HG02623 (cell line): ENCODE measurements at regions not wholly inside any gene's neighbourhood (a gene's known extent, or its start where the extent isn't known, plus 50 kb on each side); places are given as distances from the start of the nearest gene placed in this dataset.
"Not testable (repeated sequence)": the region's sequence is repeated elsewhere in the genome, so short reads cannot be mapped to it uniquely, and the experiment has no call there.

ENCODE experiments used
- ATAC-seq: cut with Tn5 transposase; IDR thresholded peaks from one replicate; pipeline ENCODE4 v1.9.1; 2021; ENCODE audit warnings: moderate library complexity; ENCODE audit not compliant: unreplicated experiment

DNA sequence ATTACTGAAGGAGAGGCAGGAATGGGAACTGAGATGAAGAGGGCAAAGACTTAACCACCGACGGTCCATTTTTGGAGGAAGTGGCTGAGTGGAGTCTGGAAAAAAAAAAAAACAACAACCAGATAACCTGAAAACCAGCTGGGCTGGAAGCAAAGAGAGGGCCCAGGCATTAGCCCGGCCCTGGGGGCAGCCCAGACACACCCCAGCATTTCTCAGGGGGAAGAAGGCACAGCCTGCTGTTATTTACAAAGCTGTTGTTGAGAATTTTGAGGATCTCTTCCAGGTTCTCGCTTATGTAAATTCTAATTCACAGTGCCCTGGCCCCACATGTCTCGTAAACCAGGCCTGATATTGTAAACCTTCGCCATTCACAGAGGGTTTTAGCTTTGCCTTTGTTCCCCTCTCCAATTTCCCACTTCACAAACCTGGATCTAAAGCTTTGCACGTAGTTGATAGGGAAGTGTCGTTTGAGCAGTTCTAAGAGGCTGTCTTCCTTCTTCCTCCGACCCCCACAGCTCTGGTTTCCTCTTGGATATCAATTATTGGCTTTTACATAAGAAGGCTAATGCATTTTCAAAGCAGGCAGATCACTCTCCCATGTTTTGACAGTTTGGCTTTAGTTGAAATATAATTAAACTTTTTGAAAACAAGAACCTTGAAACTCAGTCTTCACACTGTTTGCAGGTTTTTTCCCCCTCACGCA, 161.8 kb upstream of the IRF2BP2 start:
- no peak for ATAC-seq

DNA sequence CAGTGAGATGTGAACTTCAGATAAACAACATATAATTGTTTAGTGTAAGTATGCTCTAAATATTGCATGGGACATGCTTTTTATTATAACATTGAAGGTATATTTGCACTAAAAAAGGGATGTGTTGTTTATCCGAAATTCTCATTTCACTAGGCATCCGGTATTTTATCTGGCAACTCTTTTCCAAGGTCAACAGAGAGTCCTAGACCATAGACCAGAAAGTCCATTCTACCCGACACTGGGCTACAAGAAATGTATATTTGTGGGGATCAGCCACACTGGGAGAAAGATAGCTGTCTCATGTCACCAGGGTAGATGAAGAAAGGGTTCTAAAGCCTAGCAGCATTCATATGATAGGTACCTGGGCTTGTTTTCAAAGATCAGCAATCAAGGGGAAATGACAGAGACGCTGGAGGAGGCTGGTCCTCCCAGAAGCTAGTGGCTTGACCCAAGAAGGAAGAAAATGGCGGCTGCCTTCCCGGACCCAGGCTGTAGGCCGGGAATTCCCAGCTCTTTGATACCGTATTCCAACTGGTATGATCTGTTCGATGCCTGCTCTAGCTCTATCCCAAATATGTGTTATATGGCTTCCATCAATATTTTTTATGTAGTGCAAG, 161.1 kb upstream of the IRF2BP2 start:
- no peak for ATAC-seq

DNA sequence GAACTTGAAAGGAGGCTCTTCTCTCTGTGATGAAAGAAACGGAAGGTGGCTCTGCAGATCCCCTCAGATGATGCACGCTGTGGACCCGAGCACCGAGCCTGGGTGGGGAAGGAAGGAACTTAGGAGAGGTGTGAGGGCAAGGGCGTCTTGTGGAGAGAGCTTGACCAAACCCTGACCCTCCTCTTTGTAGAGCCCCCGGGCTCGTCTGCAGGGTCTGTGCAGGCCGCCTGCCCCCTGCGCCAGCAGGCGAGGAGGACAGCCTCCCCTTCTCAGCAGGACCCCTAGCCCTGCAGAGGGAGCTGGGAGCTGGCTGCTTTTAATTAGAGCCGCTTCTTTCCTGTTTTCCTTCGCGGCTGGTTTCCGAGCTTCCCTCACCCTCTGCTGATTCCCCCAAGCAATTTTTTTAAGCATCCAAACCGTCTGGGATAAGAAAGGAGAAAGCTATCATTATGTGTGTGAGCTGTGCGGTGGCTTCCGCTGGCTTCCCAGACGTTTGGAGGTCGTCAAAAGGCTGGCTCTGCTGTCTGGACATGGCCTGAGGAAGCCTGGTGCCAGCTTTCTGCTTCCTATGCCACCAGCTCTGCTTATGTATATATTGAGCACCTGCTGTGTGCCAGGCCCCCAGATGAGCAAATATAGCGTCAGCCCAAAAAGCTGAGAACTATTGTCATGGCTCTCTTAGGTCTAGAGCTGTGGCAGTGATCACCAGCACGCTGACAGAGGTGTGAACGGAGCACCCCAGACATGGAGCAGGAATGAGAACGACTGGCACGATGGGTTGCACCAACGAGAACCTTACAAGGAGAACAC, 160.2 kb upstream of the IRF2BP2 start:
- no peak for ATAC-seq

- no peak for ATAC-seq
Observed at GRCh38 chr1:234769284-234769985, 159.5 kb upstream of the IRF2BP2 start.

DNA sequence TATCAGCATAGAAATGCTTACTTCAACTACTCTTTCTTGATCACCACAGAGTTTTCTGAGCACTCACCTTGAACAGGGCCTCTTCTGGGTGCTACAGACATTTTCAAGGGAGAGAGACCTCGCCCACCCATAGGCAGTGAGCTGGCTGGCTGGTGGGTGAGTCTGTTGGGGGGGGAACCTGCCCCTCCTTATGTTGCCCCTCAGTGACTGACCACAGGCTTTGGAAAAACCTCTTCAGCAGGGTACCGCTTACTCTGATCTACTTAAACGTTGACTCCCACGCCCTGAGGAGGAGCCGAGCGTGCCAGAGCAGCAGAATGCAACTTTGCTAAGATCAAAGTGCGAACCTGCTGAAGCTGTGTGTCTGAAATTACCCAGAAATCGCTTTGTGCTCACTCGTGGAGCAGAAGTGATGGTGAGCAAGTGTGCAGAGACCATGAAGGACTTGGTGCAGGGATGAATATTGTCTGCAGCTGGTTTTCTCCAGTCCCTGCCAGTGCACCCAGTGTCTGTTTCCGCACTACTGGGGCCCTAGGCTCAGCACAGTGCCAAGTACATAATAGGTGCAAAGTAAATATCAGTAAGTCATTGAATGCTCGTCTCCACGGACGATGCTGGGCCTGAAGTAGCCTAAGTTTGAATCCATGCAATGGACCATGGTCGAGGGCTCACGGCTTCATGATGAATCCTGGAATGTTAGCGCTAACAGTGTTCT, 158.7 kb upstream of the IRF2BP2 start:
- no peak for ATAC-seq

- no peak for ATAC-seq
Observed at GRCh38 chr1:234768171-234768568, 158.2 kb upstream of the IRF2BP2 start.

DNA sequence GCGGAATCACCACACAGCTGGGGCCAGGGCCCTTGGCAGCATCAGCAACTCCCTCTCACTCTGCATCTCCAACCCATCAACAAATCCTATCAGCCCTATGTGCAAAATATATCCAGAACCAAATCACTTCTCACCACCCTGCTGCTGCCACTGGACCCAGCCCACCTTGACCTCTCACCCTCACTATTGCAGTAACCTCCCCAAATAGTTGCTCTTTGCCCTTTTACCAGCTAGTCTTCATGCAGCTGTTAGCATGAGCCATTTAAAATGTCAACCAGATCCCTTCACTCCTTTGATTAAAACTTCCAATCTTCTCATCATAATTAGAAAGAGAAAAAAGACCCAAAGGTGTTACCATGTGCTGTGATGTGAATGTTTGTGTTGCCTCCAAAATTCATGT, 155.7 kb upstream of the IRF2BP2 start:
- no peak for ATAC-seq

DNA sequence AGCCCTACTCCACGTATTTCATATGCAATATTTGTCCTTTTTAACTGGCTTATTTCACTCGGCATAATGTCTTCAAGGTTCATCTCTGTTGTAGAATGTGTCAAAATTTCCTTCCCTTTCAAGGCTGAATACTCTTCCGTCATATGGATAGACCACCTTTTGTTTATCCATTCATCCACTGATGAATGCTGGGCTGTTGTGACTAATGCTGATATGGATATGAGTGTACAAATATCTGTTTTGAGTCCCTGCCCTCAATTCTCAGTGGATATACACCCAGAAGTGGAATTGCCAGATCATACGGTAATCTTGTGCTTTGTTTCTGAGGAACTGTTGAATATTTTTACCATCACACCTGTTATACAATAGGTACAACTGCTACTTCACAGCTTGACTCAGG, 155.2 kb upstream of the IRF2BP2 start:
- ATAC-seq, result no peak

GRCh38 chr1:234763910-234764309, 153.9 kb upstream of the IRF2BP2 start:
- no peak for ATAC-seq

GRCh38 chr1:234763367-234763766, 153.4 kb upstream of the IRF2BP2 start:
- no peak for ATAC-seq

- not testable (repeated sequence) for ATAC-seq
Observed at GRCh38 chr1:234762127-234762526, 152.1 kb upstream of the IRF2BP2 start.

GRCh38 chr1:234760303-234760723, 150.3 kb upstream of the IRF2BP2 start:
- no peak for ATAC-seq

DNA sequence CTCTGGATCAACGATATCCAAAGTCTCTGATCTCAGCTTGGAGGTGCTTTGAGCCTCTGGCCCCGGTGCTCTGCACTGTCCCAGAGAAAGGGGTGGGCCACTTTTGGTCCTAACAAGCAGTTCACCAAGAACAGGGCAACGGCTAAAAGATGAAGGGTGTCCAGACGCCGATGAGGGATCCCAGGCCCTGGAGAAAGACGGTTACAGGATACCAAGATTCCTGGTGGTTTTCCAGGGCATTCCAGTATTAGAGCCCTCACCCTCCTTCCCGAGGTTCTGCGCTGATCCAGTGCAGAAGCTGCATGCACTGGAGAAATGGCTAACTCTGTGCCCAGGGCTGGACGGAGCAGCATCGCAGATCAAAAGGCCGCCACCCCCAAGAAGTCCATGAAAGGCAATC, 149.9 kb upstream of the IRF2BP2 start:
- no peak for ATAC-seq

DNA sequence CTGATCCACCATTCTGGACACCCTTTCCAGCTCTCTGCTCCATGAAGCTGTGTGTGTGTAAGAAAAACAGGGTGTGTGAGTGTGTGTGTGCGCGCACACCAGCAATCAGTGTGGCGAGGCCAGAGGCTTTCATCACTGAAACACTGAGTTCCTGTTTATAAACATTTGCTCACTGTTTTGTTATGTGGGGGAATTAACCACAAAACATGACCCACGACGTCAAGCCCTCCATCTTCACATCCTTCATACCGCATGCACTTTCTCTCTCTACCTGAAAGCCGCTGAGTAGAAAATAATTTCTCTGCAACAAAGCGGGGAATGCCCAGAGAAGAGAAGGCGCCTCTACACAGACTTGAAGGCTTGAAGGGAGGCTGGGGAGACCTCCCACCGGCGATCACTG, 148.9 kb upstream of the IRF2BP2 start:
- no peak for ATAC-seq

GRCh38 chr1:234756857-234757256, 146.9 kb upstream of the IRF2BP2 start:
- ATAC-seq, result no peak

GRCh38 chr1:234756066-234756774, 146.2 kb upstream of the IRF2BP2 start:
- ATAC-seq, result no peak

GRCh38 chr1:234755449-234755863, 145.5 kb upstream of the IRF2BP2 start:
- no peak for ATAC-seq

DNA sequence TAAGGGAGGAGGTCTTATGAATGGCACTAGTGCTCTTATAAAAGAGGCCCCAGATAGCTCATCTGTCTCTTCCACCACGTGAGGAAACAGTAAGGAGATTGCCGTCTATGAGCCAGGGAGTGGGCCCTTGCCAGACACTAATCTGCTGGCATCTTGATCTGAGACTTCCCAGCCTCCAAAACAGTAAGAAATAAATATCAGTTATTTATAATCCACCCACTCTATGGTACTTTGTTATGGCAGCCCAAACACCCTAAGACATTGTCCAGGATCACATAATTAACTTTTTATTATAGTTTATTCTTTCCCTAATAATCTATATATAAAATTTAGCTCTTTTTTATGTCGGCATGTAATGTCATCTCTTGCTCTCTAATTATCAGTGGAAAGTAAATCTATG, 144.0 kb upstream of the IRF2BP2 start:
- ATAC-seq, result no peak

- ATAC-seq, result no peak
Observed at GRCh38 chr1:234752927-234753326, 142.9 kb upstream of the IRF2BP2 start.

- no peak for ATAC-seq
Observed at GRCh38 chr1:234751678-234752077, 141.7 kb upstream of the IRF2BP2 start.
